SKM-1 treated with dmso at 0.1 percent for 144 hours (cell line): ENCODE measurements at regions not wholly inside any gene's neighbourhood (a gene's known extent, or its start where the extent isn't known, plus 50 kb on each side); places are given as distances from the start of the nearest gene placed in this dataset.
"Not testable (repeated sequence)": the region's sequence is repeated elsewhere in the genome, so short reads cannot be mapped to it uniquely, and the experiment has no call there.

Experiments
- DNase-seq: peaks from one replicate; lab custom pipeline; 2025; ENCODE audit not compliant: unreplicated experiment; lab: John Stamatoyannopoulos, UW

GRCh38 chr10:21368022-21368582, 157.4 kb downstream of the SKIDA1 start:
- peak; percentile 4 for DNase-seq

GRCh38 chr10:21366108-21366507, 159.4 kb downstream of the SKIDA1 start:
- DNase-seq, result not testable (repeated sequence)

DNA sequence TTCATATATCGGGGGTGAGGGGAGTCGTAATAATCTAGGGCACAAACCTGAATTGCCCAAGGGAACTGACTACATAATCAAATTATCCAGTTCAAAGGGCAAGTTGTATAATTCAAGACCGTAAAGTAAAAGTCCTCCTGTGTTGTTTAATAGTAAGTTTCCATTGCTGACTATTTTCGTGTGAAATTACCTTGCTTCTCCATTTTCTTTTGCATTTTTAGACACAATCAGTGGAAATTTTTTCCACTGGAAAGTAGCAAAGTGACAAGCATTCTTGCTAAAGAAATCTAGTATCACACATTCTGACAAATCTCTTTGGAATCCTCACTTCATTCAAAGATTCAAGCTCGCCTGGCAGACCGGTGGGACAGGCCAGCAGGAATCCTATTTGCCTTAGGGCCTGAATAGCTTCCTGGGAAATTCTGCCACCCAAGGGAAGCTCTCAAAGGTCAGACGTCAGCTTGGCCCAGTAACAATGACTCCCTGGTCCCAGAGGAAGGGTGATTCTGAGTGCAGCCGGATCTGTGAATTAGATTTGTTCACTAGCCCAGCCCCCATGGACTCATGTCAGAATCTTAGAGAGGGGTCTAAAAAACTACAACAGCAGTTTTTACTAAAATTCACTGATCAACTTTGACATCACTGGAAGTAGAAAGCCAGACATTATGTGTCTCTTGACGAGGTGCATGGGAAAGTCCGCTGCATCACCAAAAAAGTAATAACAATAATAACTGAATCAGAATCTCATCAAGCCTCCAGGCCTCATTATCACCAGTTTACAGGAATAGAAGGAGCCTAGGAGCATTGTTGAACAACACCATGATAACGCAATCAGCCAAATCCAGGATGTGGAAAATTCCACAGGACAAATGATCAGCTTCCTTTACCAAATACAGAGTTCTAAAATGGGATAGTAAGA, 161.0 kb downstream of the SKIDA1 start:
- no peak for DNase-seq

DNA sequence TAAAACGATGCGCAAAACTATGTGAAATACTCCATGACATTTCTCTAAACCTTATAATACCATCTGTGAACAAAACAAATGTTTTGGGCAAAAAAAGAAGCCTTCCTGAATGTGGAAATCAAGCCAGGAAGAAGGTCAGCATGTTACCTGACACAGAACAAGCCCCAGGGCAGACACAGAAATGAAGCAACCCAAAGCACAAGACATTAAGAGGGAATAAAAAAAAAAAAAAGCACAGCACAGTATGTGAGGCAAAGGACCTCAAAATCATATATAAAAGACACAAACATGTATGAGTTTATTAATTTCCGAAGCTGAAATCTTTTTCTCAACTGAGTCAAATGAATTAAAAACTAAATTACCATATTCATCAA, 161.8 kb downstream of the SKIDA1 start:
- no peak for DNase-seq

GRCh38 chr10:21363092-21363730, 162.3 kb downstream of the SKIDA1 start:
- DNase-seq, result no peak

DNA sequence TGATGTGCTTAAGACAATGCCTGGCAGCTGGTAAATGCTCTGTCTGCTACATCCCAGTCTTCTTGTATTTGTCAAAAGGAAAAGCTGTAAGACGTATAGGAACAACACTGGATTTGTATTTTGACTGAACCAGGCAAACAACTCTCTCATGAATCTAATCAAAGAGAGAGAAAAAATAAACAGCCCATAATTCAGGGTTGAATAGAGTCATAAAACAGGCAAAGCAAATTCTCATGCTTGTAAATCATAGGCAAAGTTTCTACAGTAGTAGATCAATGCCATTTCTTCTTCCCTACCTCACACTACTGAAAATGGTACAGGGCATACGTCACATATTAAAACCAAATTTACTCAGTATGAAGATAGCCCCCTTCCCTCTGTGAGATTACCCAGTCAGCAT, 166.3 kb downstream of the SKIDA1 start:
- no peak for DNase-seq

- no peak for DNase-seq
Measured at GRCh38 chr10:21355591-21356011, 169.9 kb downstream of the SKIDA1 start.

GRCh38 chr10:21352886-21353285, 172.6 kb downstream of the SKIDA1 start:
- DNase-seq, result no peak

GRCh38 chr10:21351594-21351993, 173.9 kb downstream of the SKIDA1 start:
- not testable (repeated sequence) for DNase-seq

GRCh38 chr10:21349912-21350286, 175.6 kb downstream of the SKIDA1 start:
- DNase-seq, result no peak

- DNase-seq, result no peak
Measured at GRCh38 chr10:21347785-21348170, 177.7 kb downstream of the SKIDA1 start.

- no peak for DNase-seq
Measured at GRCh38 chr10:21347043-21347784, 178.3 kb downstream of the SKIDA1 start.

- no peak for DNase-seq
Measured at GRCh38 chr10:21343087-21343486, 182.4 kb downstream of the SKIDA1 start.

GRCh38 chr10:21342499-21342898, 183.0 kb downstream of the SKIDA1 start:
- DNase-seq, result not testable (repeated sequence)

DNA sequence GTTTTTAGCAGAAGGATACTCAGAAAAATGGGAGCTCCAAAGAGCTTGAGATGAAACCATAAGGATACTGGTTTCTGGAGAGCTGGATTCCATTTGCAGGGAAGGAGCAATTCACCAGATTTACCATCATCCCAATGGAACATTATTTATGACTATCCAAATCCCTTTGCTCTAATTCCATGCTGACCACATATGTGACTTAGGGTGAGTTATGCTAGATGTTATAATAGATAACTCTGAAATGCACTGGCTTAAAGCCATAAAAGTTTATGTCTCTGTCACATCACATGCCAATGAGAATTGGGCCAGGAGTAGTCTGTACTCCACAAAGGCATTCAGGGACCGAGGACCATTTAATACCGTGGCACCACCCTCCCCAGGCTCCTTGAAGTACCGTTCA, 185.2 kb downstream of the SKIDA1 start:
- DNase-seq, result no peak

DNA sequence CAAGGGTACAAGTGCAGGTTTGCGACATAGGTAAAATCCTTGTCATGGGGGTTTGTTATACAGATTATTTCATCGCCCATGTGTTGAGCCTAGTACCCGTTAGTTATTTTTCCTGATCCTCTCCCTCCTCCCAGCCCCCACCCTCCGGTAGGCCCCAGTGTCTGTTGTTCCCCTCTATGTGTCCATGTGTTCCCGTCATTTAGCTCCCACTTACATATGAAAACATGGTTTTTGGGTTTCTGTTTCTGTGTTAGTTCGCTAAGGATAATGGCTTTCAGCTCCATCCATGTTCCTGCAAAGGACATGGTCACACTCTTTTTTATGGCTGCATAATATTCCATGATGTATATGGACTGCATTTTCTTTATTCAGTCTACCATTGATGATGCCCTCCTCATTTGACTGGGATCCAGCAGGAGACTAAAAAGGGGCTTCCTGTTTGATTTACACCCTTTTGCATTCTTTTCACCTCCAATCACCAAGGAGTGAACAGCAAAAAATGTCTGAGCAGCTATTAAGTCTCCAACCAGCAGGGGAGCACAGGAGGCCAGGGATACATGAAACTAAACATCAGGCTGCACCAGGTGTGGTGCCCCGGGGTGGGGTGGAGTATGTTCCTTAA, 188.2 kb downstream of the SKIDA1 start:
- no peak for DNase-seq

- no peak for DNase-seq
Measured at GRCh38 chr10:21336476-21337170, 188.9 kb downstream of the SKIDA1 start.

- DNase-seq, result no peak
Measured at GRCh38 chr10:21334891-21335696, 190.4 kb downstream of the SKIDA1 start.

DNA sequence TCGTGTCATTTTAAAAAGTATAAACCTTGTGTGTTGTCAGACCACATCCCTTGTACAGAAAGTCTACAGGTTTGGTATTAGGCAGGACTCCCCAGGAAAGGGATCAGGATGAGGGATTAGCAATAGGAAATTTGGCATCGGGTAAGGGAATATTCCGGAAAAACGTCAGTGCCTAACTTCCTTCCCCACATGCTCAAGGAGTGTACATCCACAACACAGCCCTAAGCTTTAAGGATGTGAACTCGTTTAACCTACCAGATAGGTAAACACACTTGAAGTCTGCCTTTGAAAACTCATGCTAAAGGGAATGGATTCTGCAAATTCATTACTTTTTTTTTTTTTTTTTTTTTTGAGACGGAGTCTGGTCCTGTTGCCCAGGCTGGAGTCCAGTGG, 194.9 kb downstream of the SKIDA1 start:
- DNase-seq, result no peak
